HepG2 (cell line): ENCODE measurements at regions not wholly inside any gene's neighbourhood (a gene's known extent, or its start where the extent isn't known, plus 50 kb on each side); places are given as distances from the start of the nearest gene placed in this dataset.
A peak's percentile ranks its signal among the peaks of the same experiment; 100 is the strongest.

Experiments used
- ATM ChIP-seq: fragments of 450-650 bp; IDR thresholded peaks from 2 replicates; pipeline ENCODE4 v1.7.1; 2017; ENCODE audit warnings: mild to moderate bottlenecking, borderline replicate concordance
- CCAR2 ChIP-seq: fragments of 200-400 bp; formaldehyde crosslinking; optimal IDR thresholded peaks from 2 replicates; pipeline ENCODE3; 2018; ENCODE audit warnings: low read depth, mild to moderate bottlenecking, low read length, moderate library complexity
- CTCF ChIP-seq: sonication (generic); formaldehyde crosslinking; IDR thresholded peaks from 2 replicates; pipeline ENCODE4 v1.5.0; 2020; ENCODE audit warnings: mild to moderate bottlenecking, missing genetic modification reagents, moderate library complexity
- ELF4 ChIP-seq: sonication (generic); formaldehyde crosslinking; IDR thresholded peaks from 2 replicates; pipeline ENCODE4 v1.5.0; 2020; ENCODE audit warnings: missing genetic modification reagents, mild to moderate bottlenecking, moderate library complexity, borderline replicate concordance
- ETV6 ChIP-seq: sonication (generic); formaldehyde crosslinking; conservative IDR thresholded peaks from 2 replicates; pipeline ENCODE4 v1.4.0; 2020; ENCODE audit warnings: missing genetic modification reagents
- HOMEZ ChIP-seq: IDR thresholded peaks from 2 replicates; pipeline ENCODE4 v1.6.1; 2016; ENCODE audit warnings: low read depth
- NCOA2 ChIP-seq: sonication (generic); formaldehyde crosslinking; IDR thresholded peaks from 2 replicates; pipeline ENCODE4 v1.8.0; 2022; ENCODE audit warnings: inconsistent platforms
- NR2C2 ChIP-seq: sonication (generic); formaldehyde crosslinking; IDR thresholded peaks from 2 replicates; pipeline ENCODE4 v1.4.0; 2020; ENCODE audit warnings: missing genetic modification reagents, mild to moderate bottlenecking, moderate library complexity, borderline replicate concordance
- NR2F2 ChIP-seq: IDR thresholded peaks from 2 replicates; pipeline ENCODE4 v1.6.1; 2012; ENCODE audit warnings: low read depth, inconsistent platforms, borderline replicate concordance
- PAWR ChIP-seq: sonication (generic); formaldehyde crosslinking; IDR thresholded peaks from 2 replicates; pipeline ENCODE4 v1.4.0; 2020; ENCODE audit warnings: missing genetic modification reagents, mild to moderate bottlenecking, borderline replicate concordance
- RBM39 ChIP-seq: fragments of 200-400 bp; formaldehyde crosslinking; IDR thresholded peaks from one replicate; pipeline ENCODE4 v1.6.1; 2018; ENCODE audit warnings: antibody characterized with exemption, mild to moderate bottlenecking, low read depth, low read length; ENCODE audit not compliant: poor library complexity, severe bottlenecking
- SNRNP70 ChIP-seq: fragments of 200-400 bp; formaldehyde crosslinking; IDR thresholded peaks from 2 replicates; pipeline ENCODE4 v1.6.1; 2017; ENCODE audit warnings: mild to moderate bottlenecking, low read depth, low read length, moderate library complexity
- SOX5 ChIP-seq: IDR thresholded peaks from 2 replicates; pipeline ENCODE4 v1.6.1; 2016; ENCODE audit warnings: borderline replicate concordance
- THAP11 ChIP-seq: IDR thresholded peaks from 2 replicates; pipeline ENCODE4 v1.6.1; 2016; ENCODE audit warnings: missing biosample characterization, missing genetic modification reagents
- TMF1 ChIP-seq: sonication (generic); formaldehyde crosslinking; IDR thresholded peaks from 2 replicates; pipeline ENCODE4 v1.8.1; 2022; ENCODE audit warnings: low read depth, missing genetic modification reagents
- ZBTB3 ChIP-seq: sonication (generic); formaldehyde crosslinking; IDR thresholded peaks from 2 replicates; pipeline ENCODE4 v1.4.0; 2020; ENCODE audit warnings: low read depth, mild to moderate bottlenecking, moderate library complexity, missing genetic modification reagents, borderline replicate concordance
- ZBTB44 ChIP-seq: sonication (generic); formaldehyde crosslinking; IDR thresholded peaks from 2 replicates; pipeline ENCODE4 v1.4.0; 2020; ENCODE audit warnings: missing genetic modification reagents
- ZBTB7B ChIP-seq: sonication (generic); formaldehyde crosslinking; IDR thresholded peaks from 2 replicates; pipeline ENCODE4 v1.4.0; 2020; ENCODE audit warnings: missing genetic modification reagents
- ZNF256 ChIP-seq: sonication (generic); formaldehyde crosslinking; conservative IDR thresholded peaks from 2 replicates; pipeline ENCODE4 v1.4.0; 2020; ENCODE audit warnings: missing genetic modification reagents
- ZNF317 ChIP-seq: sonication (generic); formaldehyde crosslinking; IDR thresholded peaks from 2 replicates; pipeline ENCODE4 v1.5.0; 2020; ENCODE audit warnings: mild to moderate bottlenecking, missing genetic modification reagents
- ZNF367 ChIP-seq: sonication (generic); formaldehyde crosslinking; IDR thresholded peaks from 2 replicates; pipeline ENCODE4 v1.4.0; 2020; ENCODE audit warnings: missing genetic modification reagents, borderline replicate concordance
- ZNF431 ChIP-seq: sonication (generic); formaldehyde crosslinking; IDR thresholded peaks from 2 replicates; pipeline ENCODE4 v1.9.0; 2022; ENCODE audit warnings: missing genetic modification reagents, low read depth, mild to moderate bottlenecking, borderline replicate concordance
- ZNF501 ChIP-seq: sonication (generic); formaldehyde crosslinking; IDR thresholded peaks from 2 replicates; pipeline ENCODE4 v1.5.1; 2020; ENCODE audit warnings: mild to moderate bottlenecking, moderate library complexity, missing genetic modification reagents
- ZNF879 ChIP-seq: sonication (generic); formaldehyde crosslinking; IDR thresholded peaks from 2 replicates; pipeline ENCODE4 v1.8.1; 2023; ENCODE audit warnings: missing genetic modification reagents
- TF ChIP-seq, protein P1 (sequence below): sonication (generic); formaldehyde crosslinking; IDR thresholded peaks from 2 replicates; pipeline ENCODE4 v1.8.0; 2022; ENCODE audit warnings: missing genetic modification reagents, mild to moderate bottlenecking, borderline replicate concordance

- no peak for TF ChIP-seq ZNF367
- no peak for TF ChIP-seq ZNF256 (CRISPR knock-in tag)
- no peak for TF ChIP-seq ZNF431 (CRISPR knock-in tag)
- TF ChIP-seq ZNF317: peak; percentile 58; the same call in 1 of the 2 replicates
- TF ChIP-seq ZBTB7B (CRISPR knock-in tag): peak; percentile 44; the same call in 1 of the 2 replicates
- no peak for TF ChIP-seq CTCF
- no peak for TF ChIP-seq TMF1
- TF ChIP-seq ZNF879 (CRISPR knock-in tag): no peak
- peak; percentile 43; the same call in 1 of the 2 replicates for TF ChIP-seq ZNF501 (CRISPR knock-in tag)
- TF ChIP-seq CCAR2: no peak
- 0 out of 2 replicates have a peak, but pooled peaks have one; percentile 18 for TF ChIP-seq NR2C2 (CRISPR knock-in tag)
- no peak for TF ChIP-seq ZBTB44
- no peak for TF ChIP-seq ATM
- TF ChIP-seq HOMEZ (CRISPR knock-in tag): no peak
- no peak for TF ChIP-seq PAWR (CRISPR knock-in tag)
- TF ChIP-seq ELF4 (CRISPR knock-in tag): no peak
- TF ChIP-seq ZBTB3 (CRISPR knock-in tag): no peak
- no peak for TF ChIP-seq ETV6 (CRISPR knock-in tag)
- TF ChIP-seq NR2F2: no peak
- no peak for TF ChIP-seq THAP11
- no peak for TF ChIP-seq RBM39
- TF ChIP-seq, protein P1, sequence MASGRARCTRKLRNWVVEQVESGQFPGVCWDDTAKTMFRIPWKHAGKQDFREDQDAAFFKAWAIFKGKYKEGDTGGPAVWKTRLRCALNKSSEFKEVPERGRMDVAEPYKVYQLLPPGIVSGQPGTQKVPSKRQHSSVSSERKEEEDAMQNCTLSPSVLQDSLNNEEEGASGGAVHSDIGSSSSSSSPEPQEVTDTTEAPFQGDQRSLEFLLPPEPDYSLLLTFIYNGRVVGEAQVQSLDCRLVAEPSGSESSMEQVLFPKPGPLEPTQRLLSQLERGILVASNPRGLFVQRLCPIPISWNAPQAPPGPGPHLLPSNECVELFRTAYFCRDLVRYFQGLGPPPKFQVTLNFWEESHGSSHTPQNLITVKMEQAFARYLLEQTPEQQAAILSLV: no peak
- TF ChIP-seq SOX5 (CRISPR knock-in tag): peak; percentile 40; the same call in 1 of the 2 replicates
- peak; percentile 72 for TF ChIP-seq NCOA2 (CRISPR knock-in tag)
- no peak for TF ChIP-seq SNRNP70
These were observed 91.2 kb upstream of the UXS1 start (continued) for GRCh38 chr2:106285237-106285829.
